GM18909 (cell line): ENCODE measurements at regions not wholly inside any gene's neighbourhood (a gene's known extent, or its start where the extent isn't known, plus 50 kb on each side); places are given as distances from the start of the nearest gene placed in this dataset.

ENCODE experiments used
- ATAC-seq: cut with Tn5 transposase; IDR thresholded peaks from one replicate; pipeline ENCODE4 v1.9.1; 2021; ENCODE audit warnings: mild to moderate bottlenecking; ENCODE audit not compliant: unreplicated experiment, poor library complexity

DNA sequence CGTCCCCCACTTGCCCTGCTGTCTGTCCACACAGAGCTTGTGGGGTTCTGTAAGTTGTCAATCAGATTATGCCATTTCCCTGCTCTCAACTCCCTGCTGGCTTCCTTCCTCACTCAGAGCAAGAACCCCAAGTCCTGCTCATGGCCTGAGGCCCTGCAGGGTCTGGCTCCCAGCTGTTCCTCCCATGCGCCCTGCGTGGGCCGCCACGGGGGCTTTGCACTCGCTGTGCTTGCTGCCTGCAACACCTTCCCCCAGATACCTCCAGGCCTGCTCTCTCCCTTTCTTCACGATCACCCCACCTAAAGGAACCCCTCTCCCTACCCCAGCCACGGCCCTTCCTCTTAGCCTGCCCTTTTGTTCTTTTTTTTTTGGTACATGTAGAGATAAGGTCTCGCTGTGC is 234.6 kb downstream of the AACS start:
- ATAC-seq = no peak

DNA sequence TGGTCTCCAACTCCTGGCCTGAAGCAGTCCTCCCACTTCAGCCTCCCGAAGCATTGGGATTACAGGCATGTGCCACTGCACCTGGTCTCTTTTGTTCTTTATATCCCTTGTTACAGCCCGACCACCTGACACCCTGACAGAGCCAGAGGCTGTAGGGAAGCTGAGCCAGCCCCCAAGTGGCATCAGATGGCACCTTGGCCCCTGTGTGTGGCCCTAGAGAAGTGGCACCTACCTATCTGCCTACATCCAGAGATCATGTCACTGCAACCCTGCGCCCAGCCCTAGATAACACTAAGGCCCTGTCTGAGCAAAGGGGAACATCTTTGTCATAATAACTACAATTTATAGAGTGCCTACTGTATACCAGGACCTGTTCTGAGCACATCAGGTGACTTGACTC is 235.0 kb downstream of the AACS start:
- no peak for ATAC-seq

DNA sequence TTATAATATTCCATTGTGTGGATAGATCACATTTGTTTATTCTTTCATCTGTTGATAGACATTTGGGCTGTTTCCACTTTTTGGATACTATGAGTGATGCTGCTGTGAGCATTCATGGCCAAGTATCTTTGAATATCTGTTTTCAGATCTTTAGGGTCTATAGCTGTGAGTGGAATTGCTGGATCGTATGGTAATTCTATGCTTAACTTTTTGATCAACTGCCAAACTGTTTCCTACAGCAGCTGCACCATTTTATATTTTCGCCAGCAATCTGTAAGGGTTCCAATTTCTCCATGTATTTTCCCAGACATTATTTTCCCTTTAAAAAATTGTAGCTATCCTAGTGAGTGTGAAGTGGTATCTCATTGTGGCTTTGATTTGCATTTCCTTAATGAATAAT is 238.1 kb downstream of the AACS start:
- ATAC-seq = no peak

DNA sequence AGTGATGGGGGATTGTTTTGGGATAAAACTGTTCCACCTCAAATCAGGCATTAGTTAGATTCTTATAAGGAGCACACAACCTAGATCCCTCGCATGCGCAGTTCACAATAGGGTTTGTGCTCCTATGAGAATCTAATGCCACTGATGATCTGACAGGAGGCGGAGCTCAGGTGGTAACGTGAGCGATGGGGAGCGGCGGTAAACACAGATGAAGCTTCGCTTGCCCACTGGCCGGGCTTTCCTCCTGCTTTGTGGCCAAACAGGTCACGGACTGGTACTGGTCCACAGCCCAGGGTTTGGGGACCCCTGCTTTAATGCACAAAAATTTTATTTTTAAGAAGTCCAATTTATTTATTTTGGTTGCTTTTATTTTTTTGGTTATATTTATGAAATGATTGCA is 238.8 kb downstream of the AACS start:
- ATAC-seq = no peak

DNA sequence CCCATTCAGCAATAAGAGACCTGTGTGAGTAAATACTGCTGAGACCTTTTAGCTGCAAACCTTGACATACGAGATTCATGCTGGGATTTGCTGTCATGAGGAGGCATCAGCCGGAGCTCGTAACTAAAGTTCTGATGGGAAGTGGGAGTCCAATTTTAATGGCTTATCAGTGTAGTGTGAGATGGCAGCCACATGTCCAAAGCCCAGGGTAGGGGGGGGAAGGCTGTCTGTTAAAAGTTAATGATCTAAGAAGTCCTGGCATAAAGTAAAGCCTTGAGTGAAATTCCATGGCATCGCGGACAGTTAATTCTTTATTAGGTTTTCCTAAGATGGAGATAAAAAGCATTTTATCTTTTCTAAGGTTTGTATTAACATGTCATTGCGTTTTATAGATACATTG is 240.0 kb downstream of the AACS start:
- ATAC-seq = no peak

DNA sequence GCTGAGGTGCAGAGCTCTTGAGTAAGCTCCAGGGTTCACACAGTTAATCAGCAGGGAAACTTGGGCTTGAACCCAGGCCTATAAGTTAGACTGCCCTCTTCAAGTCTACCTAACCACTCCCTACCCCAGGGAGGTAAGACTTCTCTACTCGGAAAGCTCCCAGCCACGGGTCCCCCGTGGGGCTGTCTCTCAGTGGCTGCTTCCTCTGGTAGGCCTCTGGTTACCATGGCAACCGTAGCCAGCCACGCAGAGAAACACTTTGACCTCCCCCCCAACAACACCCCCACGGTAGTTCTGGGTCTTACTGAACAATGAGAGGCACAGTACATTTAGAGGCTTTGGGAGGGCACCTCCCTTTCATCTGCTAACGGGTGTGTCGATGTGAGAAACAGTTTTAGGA is 245.2 kb downstream of the AACS start:
- no peak for ATAC-seq

DNA sequence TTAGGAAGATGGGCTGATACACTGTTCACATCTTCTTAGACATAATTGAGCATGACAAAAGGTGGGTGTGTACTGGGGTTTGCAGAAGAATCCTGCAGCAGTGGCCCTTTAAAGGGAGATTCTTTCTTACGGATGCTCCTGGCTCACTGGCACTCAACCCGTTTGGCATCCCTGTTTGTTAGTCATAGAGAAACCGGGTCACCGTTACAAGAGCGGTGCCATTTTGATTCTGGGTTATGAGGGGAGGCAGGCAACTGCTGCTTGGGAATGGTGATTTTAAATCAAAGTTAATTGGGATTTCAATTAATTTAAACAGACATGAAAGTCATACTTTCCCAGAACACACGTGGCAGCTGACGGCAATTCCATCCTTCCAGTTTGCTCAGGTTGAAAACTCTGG is 245.8 kb downstream of the AACS start:
- ATAC-seq = no peak

DNA sequence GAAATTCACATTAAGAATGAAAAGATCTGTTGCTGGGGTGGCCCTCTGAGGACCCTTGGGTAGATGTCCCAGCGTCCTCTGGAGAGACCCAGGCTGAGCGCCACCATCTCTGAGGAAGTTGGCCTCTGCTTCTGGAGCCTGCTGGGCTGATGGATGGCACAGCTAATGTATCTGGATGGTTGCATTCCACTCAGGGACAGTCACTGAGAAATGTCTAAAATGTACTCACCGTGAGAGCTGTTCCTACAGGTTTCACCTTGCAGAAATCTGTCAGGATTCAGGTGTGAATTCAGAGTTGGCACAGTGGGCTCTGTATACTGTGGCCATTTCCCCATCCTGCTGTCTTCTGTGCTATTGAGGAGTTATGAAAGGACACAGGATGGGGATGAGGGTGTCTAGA is 247.2 kb downstream of the AACS start:
- ATAC-seq = no peak

DNA sequence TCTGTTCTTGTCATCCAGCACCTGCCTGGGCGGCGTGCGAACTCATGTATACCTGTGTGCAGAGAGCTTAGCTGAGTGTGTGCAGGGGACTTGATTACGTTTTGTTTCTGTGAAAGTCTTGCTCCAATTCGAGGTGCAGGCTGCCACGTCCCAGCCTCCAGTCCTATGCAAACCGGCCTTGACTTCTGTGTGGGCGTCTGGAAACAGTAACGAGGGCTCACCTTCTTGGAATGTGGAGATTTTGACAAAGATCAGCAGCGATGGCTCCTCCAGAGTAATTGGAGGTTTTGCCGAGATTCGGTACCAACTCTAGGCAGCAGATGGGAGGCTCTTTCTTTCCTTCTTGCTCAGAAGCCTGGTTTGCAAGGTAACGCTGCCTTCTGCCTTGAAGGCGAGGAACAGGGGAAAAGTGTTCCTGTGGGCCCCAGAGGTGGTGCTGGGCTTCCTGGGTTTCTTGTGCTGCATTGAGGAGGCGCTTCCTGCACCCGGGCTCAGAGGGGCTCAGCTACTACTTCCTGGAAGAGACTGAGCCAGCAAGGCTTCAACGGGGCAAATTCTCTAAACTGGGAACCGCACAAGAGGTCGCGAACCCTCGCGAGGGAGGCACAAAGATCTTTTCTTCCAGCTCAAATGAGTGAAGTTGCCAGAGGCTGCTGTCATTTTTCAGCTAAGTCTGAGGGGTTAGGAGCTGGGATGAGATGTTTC is 249.0 kb downstream of the AACS start:
- no peak for ATAC-seq

DNA sequence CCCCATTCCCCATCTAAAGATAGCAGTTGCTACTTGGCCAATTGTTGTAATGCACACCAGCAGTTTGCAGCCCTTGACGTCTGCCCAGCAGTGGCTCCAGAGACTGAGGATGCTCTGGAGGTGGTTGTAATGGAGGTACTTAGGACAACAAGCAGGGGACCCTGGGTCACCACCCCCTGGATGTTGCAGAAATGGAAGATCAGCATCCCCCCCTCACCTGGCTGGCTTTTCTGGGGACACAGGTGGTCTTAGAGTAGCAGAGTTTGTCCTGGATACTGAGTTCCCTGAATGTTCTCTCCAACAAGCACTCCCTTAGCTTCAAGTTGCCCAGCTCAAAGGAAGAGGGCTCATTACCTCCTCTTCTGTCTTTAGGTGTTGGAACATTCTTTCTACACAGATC is 250.5 kb downstream of the AACS start:
- no peak for ATAC-seq

DNA sequence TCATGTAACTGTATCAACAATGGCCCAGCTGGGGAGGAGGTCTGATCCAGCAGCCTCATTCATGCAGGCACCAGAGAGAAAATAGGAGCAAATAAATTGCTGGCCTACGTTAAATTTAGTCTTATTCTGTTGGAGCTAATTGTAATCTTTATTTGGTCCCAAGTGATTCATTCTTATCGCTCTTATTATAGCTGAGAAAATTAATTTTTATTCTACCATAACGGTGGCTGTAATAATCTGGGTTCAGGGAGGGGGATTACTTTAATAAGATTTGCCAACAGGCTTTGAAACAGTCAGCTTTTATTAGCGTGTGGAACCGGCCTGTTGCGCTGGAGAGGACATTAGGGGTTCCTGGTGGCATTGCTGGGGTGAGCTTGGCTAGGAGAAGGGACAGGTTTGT is 254.9 kb downstream of the AACS start:
- no peak for ATAC-seq

DNA sequence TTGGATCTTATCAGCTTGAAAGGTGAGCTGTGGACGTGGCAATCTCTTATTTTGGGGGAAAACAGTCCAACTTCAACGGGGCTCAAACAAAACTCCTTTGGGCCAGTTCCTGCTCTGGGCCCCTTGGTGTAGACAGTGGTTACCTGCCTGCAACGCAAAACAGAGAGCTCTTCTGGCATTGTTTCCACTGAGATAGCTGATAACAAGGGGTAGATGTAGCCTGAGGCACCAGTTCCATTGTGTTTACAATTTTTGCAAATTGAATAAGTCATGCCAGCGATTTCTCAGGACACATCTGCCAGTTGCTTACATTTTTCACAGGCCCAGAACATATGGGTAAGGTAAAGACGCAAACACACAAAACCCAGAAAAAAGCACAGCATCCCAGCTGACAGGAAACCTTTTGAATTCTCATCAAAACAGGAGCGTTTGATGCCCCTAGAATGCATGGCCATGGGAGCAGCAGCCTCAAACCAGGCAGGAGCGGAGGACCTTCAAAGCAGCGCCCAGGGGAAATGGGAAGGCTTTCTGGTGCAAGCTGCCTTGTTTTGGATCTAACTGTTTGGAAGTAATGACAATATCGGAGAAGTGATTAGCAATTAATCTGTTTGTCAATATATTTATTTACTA is 259.7 kb downstream of the AACS start:
- ATAC-seq = no peak

DNA sequence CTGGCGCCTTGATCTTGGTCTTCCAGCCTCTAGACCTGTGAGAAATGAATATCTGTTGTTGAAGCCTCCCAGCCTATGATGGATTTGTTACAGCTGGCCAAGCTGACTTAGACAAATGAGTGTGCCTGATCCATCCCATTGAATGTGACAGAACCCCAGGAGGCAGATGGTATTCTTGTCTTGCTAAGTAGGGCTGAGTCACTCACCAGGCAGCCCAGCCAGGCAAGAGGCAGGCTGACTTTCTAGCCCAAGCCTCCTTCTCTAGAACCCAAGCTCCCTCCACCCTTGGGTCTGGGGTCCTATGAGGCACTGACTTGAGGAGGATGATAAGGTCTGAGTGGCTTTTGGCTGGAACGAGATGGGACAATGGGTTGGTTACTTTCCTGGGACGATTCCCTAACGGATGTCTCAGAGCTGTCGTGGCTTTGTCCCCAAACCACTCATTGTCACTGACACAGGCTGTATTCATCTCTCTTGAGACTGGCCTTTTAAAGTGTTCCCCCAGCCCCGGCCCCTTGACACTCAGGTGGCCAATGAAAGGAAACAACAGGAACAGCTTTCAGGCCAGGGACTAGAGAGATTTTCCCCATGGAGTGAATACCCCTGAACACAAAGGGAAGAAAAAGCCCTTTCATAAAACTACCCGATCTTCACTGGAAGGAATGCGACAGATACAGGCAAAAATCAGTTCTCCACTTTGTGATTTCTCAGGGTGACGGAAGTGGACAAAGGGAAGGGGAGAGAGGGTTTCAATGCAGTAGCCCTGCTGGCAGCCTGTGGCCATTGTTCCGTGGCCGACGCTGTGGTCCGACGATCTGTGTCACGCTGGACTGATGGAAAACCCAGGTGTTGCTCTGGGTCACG is 264.2 kb downstream of the AACS start:
- no peak for ATAC-seq

DNA sequence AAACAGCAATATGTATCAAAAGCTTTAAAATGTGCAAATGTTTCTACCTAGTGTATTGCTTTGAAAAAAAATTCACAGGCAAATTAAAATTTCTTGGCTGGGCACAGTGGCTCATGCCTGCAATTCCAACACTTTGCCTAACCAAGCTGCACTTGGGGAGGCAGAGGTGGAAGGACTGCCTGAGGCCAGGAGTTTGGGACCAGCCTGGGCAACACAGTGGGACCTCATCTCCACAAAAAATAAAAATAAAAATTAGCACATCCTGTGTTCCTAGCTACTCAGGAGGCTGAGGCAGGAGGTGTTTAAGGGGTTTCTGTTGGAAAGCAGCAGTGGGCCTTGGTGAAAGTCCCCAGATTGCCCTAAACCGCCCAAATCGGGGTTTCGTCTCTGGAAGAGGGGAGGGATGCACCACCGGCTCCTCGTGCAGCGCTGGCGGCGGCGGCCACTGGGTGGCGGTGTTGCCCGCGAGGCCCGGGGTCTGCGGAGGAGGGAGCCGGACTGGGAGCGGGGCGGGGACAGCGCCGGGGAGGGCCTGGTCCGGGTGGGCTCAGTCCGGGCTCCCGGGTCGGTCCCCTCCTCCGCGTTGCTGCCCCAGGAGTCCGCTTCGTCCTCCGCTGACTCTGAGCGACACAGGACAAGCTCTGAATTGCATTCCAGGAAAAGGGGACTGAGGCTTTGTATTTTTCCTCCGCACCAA is 265.6 kb downstream of the AACS start:
- ATAC-seq = peak; percentile 83

DNA sequence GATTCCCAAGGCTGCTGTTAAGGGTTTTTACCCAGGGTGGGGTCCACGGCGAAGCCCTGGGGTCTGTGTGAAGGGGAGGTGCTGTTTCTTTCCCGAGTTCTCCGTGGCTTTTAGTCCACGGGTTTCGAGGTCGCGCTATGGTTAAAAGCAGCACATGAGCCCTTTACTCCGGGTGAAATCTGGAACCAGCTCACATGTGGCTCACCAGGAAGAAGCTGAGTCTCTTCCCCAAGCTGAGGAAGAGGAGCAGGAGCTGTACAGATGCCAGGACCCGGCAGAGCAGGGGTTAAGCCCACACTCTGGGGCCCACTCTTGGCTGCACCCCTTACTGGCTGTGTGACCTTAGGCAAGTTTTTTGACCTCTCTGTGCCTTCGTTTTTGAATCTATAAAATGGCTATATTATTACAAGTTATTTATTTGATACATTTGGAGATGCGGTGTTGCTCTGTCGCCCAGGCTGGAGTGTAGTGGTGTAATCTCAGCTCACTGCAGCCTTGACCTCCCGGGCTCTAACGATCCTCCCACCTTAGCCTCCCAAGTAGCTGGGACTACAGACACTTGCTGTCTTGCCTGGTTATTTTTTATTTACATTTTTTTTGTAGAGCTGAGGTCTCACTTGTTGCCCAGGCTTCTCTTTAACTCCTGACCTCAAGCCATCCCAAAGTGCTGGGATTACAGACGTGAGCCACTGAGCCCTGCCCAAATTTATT is 266.3 kb downstream of the AACS start:
- no peak for ATAC-seq

DNA sequence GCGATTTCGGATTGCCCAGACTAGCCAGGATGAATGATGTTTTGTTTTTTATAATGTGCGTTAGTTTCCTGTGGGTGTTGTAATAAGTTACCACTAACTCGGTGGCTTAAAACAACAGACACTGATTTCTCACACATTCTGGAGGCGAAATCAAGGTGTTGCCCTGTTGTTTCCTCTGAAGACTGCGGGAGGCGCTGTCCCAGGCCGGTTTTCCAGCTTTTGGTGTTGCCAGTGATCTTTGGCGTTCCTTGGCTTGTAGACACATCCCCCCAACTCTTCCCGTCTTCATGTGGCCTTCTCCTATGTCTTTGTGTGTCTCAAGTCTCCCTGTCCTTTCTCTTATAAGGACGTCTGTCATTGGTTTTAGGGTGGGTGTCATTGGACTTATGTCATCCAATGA is 267.7 kb downstream of the AACS start:
- ATAC-seq = no peak

DNA sequence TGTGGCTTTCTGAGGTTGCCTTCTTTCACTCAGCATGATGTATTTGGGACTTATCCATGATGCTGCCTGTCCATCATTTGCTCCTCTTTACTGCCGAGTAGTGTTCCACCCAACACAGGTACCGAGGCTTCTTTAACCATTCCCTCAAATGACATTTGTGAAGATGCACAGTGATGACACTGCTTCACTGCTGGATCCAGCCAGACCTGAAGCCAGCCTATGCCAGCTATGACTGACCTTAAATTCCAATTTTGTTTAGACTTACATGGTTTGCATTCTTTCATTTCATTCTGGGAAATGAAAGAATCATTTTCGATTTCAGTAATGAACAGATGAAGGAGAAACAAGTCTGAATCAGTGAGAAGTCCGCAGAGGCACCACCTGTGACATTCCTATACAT is 271.0 kb downstream of the AACS start:
- ATAC-seq = no peak

DNA sequence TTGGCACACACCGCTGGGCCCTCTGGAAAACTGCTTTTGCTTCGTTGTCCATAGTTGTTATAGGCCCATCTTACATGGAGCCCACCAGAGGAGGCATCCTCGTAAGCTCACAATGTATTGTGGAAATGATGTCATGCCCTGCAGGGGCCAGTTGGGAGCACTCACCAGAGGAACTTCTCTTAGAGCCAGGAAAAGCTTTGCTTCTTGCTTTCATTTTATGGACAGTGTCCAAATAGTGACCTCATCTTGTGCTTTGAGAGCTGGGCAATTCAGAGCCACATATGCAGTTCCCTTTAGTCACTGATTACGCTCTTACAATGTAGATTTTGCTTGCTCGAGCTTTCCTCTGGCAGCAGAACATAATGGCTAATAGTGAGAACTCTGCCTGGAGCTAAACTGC is 275.6 kb downstream of the AACS start:
- no peak for ATAC-seq

DNA sequence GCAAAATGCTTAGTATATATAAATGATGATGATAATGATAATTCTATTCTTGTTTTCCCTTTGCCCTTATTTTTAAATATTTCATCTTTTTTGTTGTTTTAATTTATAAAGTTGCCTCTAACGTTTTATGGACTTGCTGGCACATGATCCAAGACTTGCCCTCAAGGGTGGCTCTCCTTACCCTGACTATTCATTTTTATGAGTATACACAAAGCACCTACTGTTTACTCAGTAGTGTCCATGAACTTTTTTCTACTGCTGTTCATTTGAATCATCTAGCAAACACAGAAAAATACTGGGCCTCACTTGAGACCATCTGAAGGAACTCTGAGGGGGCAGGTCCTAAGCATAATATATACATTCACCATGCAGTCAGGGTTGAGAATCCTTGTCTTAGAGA is 276.2 kb downstream of the AACS start:
- ATAC-seq = no peak

DNA sequence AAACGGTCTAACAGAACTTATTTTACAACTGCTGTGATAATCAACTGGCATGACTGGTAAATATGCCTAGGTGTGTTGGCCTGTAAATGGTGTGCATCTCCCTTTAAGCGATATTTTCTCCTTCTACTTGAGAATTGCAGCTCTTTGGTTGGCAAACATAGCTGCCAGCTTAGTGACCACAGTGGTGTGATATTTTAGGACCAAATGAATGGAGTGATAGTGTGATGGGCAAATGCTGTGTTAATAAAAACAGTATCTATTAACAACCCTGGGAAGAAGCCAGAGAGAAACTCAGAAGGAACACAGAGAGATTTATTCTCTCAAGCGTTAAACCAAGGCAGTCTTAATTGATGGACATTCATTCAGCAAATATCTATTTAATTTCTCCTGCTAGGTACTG is 278.4 kb downstream of the AACS start:
- ATAC-seq = no peak
